ENCODE measurements at regions not wholly inside any gene's neighbourhood (a gene's known extent, or its start where the extent isn't known, plus 50 kb on each side); places are given as distances from the start of the nearest gene placed in this dataset.

- no peak overlapping the region for H3K4me3 ChIP-seq (ENCODE audit: low read depth, low read length)
- no peak for TF ChIP-seq CTCF (IDR thresholded peaks at IDR 0.05; ENCODE audit: low read depth, low read length, missing control alignments)
- DNase-seq (ENCODE audit: low read depth) = no peak
- in situ Hi-C loops (cut with HindIII; ENCODE audit: low sequenced_read_pairs) = no loop called here
These were observed 263.2 kb upstream of the ZP4 start for GRCh38 chr1:238153939-238154338.

GRCh38 chr1:238153253-238153652 is 262.5 kb upstream of the ZP4 start:
- H3K4me3 ChIP-seq (ENCODE audit: low read depth, low read length) = no peak overlapping the region
- no peak for DNase-seq (ENCODE audit: low read depth)
- in situ Hi-C loops (cut with HindIII; ENCODE audit: low sequenced_read_pairs) = no loop called here
- TF ChIP-seq CTCF (IDR thresholded peaks at IDR 0.05; ENCODE audit: low read depth, low read length, missing control alignments) = no peak

GRCh38 chr1:238152119-238152518 is 261.4 kb upstream of the ZP4 start:
- no peak for DNase-seq (ENCODE audit: low read depth)
- no peak overlapping the region for H3K4me3 ChIP-seq (ENCODE audit: low read depth, low read length)
- in situ Hi-C loops (cut with HindIII; ENCODE audit: low sequenced_read_pairs) = no loop called here
- no peak for TF ChIP-seq CTCF (IDR thresholded peaks at IDR 0.05; ENCODE audit: low read depth, low read length, missing control alignments)

- H3K4me3 ChIP-seq (ENCODE audit: low read depth, low read length) = no peak overlapping the region
- TF ChIP-seq CTCF (IDR thresholded peaks at IDR 0.05; ENCODE audit: low read depth, low read length, missing control alignments) = no peak
- no peak for DNase-seq (ENCODE audit: low read depth)
- in situ Hi-C loops (cut with HindIII; ENCODE audit: low sequenced_read_pairs) = no loop called here
These were observed 252.3 kb upstream of the ZP4 start for GRCh38 chr1:238143038-238143437.

GRCh38 chr1:238141353-238141752 is 250.6 kb upstream of the ZP4 start:
- in situ Hi-C loops (cut with HindIII; ENCODE audit: low sequenced_read_pairs) = no loop called here
- H3K4me3 ChIP-seq (ENCODE audit: low read depth, low read length) = no peak overlapping the region
- no peak for DNase-seq (ENCODE audit: low read depth)
- TF ChIP-seq CTCF (IDR thresholded peaks at IDR 0.05; ENCODE audit: low read depth, low read length, missing control alignments) = no peak

- no peak for DNase-seq (ENCODE audit: low read depth)
- TF ChIP-seq CTCF (IDR thresholded peaks at IDR 0.05; ENCODE audit: low read depth, low read length, missing control alignments) = no peak
- in situ Hi-C loops (cut with HindIII; ENCODE audit: low sequenced_read_pairs) = no loop called here
- H3K4me3 ChIP-seq (ENCODE audit: low read depth, low read length) = no peak overlapping the region
These were observed 249.0 kb upstream of the ZP4 start for GRCh38 chr1:238139713-238140112.

GRCh38 chr1:238138059-238138626 is 247.4 kb upstream of the ZP4 start:
- DNase-seq (ENCODE audit: low read depth) = no peak
- in situ Hi-C loops (cut with HindIII; ENCODE audit: low sequenced_read_pairs) = no loop called here
- H3K4me3 ChIP-seq (ENCODE audit: low read depth, low read length) = no peak overlapping the region
- TF ChIP-seq CTCF (IDR thresholded peaks at IDR 0.05; ENCODE audit: low read depth, low read length, missing control alignments) = no peak
